PC-9 (cell line): ENCODE measurements at regions not wholly inside any gene's neighbourhood (a gene's known extent, or its start where the extent isn't known, plus 50 kb on each side); places are given as distances from the start of the nearest gene placed in this dataset.

Experiments
- EZH2 ChIP-seq: fragments of 200-600 bp; sonication (generic); IDR thresholded peaks from 2 replicates; pipeline ENCODE4 v1.8.0; 2017; ENCODE audit warnings: antibody characterized with exemption, low read depth
- TF ChIP-seq, protein P1 (sequence below): fragments of 200-600 bp; sonication (generic); conservative IDR thresholded peaks from 2 replicates; pipeline ENCODE4 v1.6.1; 2017; ENCODE audit warnings: mixed run types, antibody characterized with exemption, mild to moderate bottlenecking, moderate library complexity

GRCh38 chr7:31458203-31458602, 55.7 kb upstream of the ITPRID1 start:
- TF ChIP-seq, protein P1, sequence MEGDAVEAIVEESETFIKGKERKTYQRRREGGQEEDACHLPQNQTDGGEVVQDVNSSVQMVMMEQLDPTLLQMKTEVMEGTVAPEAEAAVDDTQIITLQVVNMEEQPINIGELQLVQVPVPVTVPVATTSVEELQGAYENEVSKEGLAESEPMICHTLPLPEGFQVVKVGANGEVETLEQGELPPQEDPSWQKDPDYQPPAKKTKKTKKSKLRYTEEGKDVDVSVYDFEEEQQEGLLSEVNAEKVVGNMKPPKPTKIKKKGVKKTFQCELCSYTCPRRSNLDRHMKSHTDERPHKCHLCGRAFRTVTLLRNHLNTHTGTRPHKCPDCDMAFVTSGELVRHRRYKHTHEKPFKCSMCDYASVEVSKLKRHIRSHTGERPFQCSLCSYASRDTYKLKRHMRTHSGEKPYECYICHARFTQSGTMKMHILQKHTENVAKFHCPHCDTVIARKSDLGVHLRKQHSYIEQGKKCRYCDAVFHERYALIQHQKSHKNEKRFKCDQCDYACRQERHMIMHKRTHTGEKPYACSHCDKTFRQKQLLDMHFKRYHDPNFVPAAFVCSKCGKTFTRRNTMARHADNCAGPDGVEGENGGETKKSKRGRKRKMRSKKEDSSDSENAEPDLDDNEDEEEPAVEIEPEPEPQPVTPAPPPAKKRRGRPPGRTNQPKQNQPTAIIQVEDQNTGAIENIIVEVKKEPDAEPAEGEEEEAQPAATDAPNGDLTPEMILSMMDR: no peak
- no peak for TF ChIP-seq EZH2
